ENCODE measurements at regions not wholly inside any gene's neighbourhood (a gene's known extent, or its start where the extent isn't known, plus 50 kb on each side); places are given as distances from the start of the nearest gene placed in this dataset.

DNA sequence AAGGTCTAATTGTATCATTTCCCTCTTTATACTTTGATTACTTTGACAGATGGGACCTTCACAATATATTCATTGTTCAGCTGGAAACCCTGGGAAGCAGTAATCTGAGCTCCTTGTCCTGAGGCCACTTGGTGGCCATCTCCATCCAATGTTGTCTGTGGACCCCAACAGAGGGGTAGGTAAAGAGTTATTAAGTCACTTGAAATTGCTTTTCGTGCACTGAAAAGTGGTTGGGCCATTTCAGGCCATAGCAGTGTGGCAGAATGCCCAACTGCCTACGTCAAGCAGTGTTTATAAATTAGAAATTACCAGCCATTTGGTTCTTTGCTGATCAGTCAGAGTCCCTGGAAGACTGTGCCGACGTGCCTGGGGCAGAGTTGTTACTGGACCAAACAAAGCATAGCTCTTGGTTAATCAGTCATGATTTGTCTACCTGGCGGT, 308.3 kb upstream of the USP25 start:
- H3K79me2 ChIP-seq (ENCODE audit: insufficient read depth, low read length): peaks cover 2% of the 10 kb centered on the region
- POLR2A ChIA-PET: no interaction called here
- no peak for DNase-seq (ENCODE audit: low spot score)
- BruUV-seq (replicated peaks): no TSS peak
- peaks cover 2% of the 10 kb centered on the region for H3K4me1 ChIP-seq (ENCODE audit: insufficient read depth, low read length)
- in situ Hi-C loops (cut with HindIII; ENCODE audit: extremely low pct_ligation_motif_present, low pct_unique_long_range_greater_than_20kb) (no loop called here), intact Hi-C loops (cut with micrococcal nuclease; ENCODE audit: unreplicated experiment) (no loop called here)
- H3K9me3 ChIP-seq (ENCODE audit: low read length): no peaks in the 10 kb centered on the region
- no peak for ATAC-seq
- H3K27ac ChIP-seq (ENCODE audit: extremely low read length, insufficient read depth, low read length): no peak overlapping the region
- WGBS (ENCODE audit: low lambda C conversion rate): 96% methylated on average over 5 of the region's 5 CpGs
- TF ChIP-seq ATRX (CRISPR knock-in tag; IDR thresholded peaks at IDR 0.05; ENCODE audit: borderline replicate concordance): no peak
- no peak for TF ChIP-seq ZC3H4 (CRISPR knock-in tag; IDR thresholded peaks at IDR 0.05; ENCODE audit: borderline replicate concordance)
- no peak for TF ChIP-seq DNMT3B (CRISPR knock-in tag; conservative IDR thresholded peaks at IDR 0.05)
- TF ChIP-seq ZNF335 (CRISPR knock-in tag; IDR thresholded peaks at IDR 0.05): no peak
- TF ChIP-seq, protein P1, sequence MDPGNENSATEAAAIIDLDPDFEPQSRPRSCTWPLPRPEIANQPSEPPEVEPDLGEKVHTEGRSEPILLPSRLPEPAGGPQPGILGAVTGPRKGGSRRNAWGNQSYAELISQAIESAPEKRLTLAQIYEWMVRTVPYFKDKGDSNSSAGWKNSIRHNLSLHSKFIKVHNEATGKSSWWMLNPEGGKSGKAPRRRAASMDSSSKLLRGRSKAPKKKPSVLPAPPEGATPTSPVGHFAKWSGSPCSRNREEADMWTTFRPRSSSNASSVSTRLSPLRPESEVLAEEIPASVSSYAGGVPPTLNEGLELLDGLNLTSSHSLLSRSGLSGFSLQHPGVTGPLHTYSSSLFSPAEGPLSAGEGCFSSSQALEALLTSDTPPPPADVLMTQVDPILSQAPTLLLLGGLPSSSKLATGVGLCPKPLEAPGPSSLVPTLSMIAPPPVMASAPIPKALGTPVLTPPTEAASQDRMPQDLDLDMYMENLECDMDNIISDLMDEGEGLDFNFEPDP (CRISPR knock-in tag; conservative IDR thresholded peaks at IDR 0.05): no peak
- no peak for TF ChIP-seq STAG1 (CRISPR knock-in tag; IDR thresholded peaks at IDR 0.05)
- TF ChIP-seq PHF20 (CRISPR knock-in tag; IDR thresholded peaks at IDR 0.05): no peak
- TF ChIP-seq ARNTL (CRISPR knock-in tag; IDR thresholded peaks at IDR 0.05): no peak
- TF ChIP-seq ONECUT2 (CRISPR knock-in tag; IDR thresholded peaks at IDR 0.05): no peak
- no peak for TF ChIP-seq ZFX (CRISPR knock-in tag; IDR thresholded peaks at IDR 0.05; ENCODE audit: low read depth)
- TF ChIP-seq, protein P2, sequence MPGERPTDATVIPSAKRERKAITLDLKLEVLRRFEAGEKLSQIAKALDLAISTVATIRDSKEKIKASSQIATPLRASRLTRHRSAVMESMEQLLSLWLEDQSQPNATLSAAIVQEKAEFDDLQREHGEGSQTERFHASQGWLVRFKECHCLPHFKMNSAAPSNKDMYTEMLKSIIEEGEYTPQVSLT (CRISPR knock-in tag; IDR thresholded peaks at IDR 0.05; ENCODE audit: borderline replicate concordance, low read depth): no peak
- TF ChIP-seq HOXA7 (CRISPR knock-in tag; IDR thresholded peaks at IDR 0.05): no peak
- TF ChIP-seq ZNF569 (CRISPR knock-in tag; IDR thresholded peaks at IDR 0.05; ENCODE audit: borderline replicate concordance): no peak
- no peak for TF ChIP-seq ZNF678 (CRISPR knock-in tag; IDR thresholded peaks at IDR 0.05)
- TF ChIP-seq, protein P3, sequence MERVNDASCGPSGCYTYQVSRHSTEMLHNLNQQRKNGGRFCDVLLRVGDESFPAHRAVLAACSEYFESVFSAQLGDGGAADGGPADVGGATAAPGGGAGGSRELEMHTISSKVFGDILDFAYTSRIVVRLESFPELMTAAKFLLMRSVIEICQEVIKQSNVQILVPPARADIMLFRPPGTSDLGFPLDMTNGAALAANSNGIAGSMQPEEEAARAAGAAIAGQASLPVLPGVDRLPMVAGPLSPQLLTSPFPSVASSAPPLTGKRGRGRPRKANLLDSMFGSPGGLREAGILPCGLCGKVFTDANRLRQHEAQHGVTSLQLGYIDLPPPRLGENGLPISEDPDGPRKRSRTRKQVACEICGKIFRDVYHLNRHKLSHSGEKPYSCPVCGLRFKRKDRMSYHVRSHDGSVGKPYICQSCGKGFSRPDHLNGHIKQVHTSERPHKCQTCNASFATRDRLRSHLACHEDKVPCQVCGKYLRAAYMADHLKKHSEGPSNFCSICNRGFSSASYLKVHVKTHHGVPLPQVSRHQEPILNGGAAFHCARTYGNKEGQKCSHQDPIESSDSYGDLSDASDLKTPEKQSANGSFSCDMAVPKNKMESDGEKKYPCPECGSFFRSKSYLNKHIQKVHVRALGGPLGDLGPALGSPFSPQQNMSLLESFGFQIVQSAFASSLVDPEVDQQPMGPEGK (CRISPR knock-in tag; IDR thresholded peaks at IDR 0.05): no peak
- TF ChIP-seq JARID2 (CRISPR knock-in tag; IDR thresholded peaks at IDR 0.05; ENCODE audit: insufficient replicate concordance): no peak
- TF ChIP-seq TP53 (CRISPR knock-in tag; conservative IDR thresholded peaks at IDR 0.05): no peak
- no peak overlapping the region for H3K9ac ChIP-seq (ENCODE audit: insufficient read depth, low read depth, low read length)
- H3K36me3 ChIP-seq (replicated peaks in 1 of 2; ENCODE audit: control insufficient read depth in 1 of 2, insufficient read depth in 2 of 2, low read length in 2 of 2): no peaks in the 10 kb centered on the region; a peak in 1 of 5 replicates
- no peak overlapping the region for H3K4me2 ChIP-seq (ENCODE audit: low read depth, low read length)
- no peak overlapping the region for H2AFZ ChIP-seq (ENCODE audit: low read length)
- H4K20me1 ChIP-seq (ENCODE audit: insufficient read depth, low read length): no peaks in the 10 kb centered on the region
- FAIRE-seq: no peak
- CTCF ChIA-PET (ENCODE audit: low intra/inter-chr PET ratio, low total read pairs): no interaction called here
- H3K27me3 ChIP-seq (ENCODE audit: control insufficient read depth in 1 of 2, insufficient read depth in 2 of 2, low read length in 2 of 2): no peaks in the 10 kb centered on the region
- H3K4me3 ChIP-seq (replicated peaks in 1 of 3; ENCODE audit: insufficient read depth in 1 of 3, low read depth in 2 of 3, low read length in 3 of 3): no peak overlapping the region
